Nephron (organoid): ENCODE measurements at regions not wholly inside any gene's neighbourhood (a gene's known extent, or its start where the extent isn't known, plus 50 kb on each side); places are given as distances from the start of the nearest gene placed in this dataset.

ENCODE experiments used
- H3K27ac Mint-ChIP-seq, 3 experiments: 2 replicates each; pipeline ENCODE4 v1.8.0; 2020; ENCODE audit warnings: mixed read lengths in 3 of 3, mild to moderate bottlenecking in 2 of 3, moderate library complexity in 1 of 3
- H3K27me3 Mint-ChIP-seq: 2 replicates; pipeline ENCODE4 v1.8.0; 2021; ENCODE audit warnings: low read depth, mild to moderate bottlenecking, moderate library complexity, mixed read lengths
- H3K36me3 Mint-ChIP-seq: 2 replicates; pipeline ENCODE4 v1.8.0; 2020; ENCODE audit warnings: low read depth, mixed read lengths
- H3K4me1 Mint-ChIP-seq: 2 replicates; pipeline ENCODE4 v1.8.0; 2020; ENCODE audit warnings: mixed read lengths
- H3K4me3 Mint-ChIP-seq, 3 experiments: 2 replicates each; pipeline ENCODE4 v1.8.0; 2020; ENCODE audit warnings: mild to moderate bottlenecking in 3 of 3, mixed read lengths in 3 of 3, moderate library complexity in 2 of 3
- H3K9me3 Mint-ChIP-seq: 2 replicates; pipeline ENCODE4 v1.8.0; 2020; ENCODE audit warnings: mixed read lengths
- CTCF ChIP-seq, 3 experiments: fragments of 200-600 bp; sonication (generic); IDR thresholded peaks; one replicate each; pipeline ENCODE4 v1.5.0; 2021; ENCODE audit warnings: antibody characterized with exemption in 3 of 3; ENCODE audit not compliant: unreplicated experiment in 3 of 3

GRCh38 chr3:19742935-19743334, 191.1 kb downstream of the EFHB start:
- Mint-ChIP-seq H3K4me3 (no peak overlapping the region), H3K9me3 (peaks cover 6% of the 10 kb centered on the region), H3K27ac (peak overlapping the region in 2 of 3 experiments; percentile 8 to 59), H3K36me3 (no peaks in the 10 kb centered on the region), H3K4me1 (peaks cover 32% of the 10 kb centered on the region), H3K27me3 (no peaks in the 10 kb centered on the region)
- TF ChIP-seq CTCF (IDR thresholded peaks at IDR 0.05; ENCODE audit: unreplicated experiment in 3 of 3) = no peak

DNA sequence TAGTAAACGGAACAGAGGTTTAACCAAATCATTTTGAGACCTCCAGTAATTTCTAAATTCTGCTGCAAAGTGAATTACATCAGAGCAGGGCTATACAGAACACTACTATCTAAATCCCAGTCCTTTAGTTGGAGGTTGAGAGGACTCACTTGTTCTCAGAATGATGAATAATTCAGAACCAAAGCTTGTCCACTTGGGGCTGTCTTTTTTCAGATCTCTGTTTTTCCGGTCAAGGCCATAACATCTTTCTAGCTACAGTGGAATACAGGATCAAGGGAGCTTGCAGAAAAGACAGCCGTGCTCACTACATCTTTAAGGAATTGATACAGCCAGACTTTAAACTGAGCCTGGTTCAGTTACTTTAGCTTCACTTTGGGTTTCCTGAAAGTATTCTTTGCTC, 194.5 kb downstream of the EFHB start:
- H3K27me3 Mint-ChIP-seq = no peaks in the 10 kb centered on the region
- H3K36me3 Mint-ChIP-seq = no peaks in the 10 kb centered on the region
- H3K27ac Mint-ChIP-seq = peak overlapping the region; percentile 52 to 94 (median 76)
- H3K4me3 Mint-ChIP-seq = no peak overlapping the region
- peaks cover 3% of the 10 kb centered on the region for H3K9me3 Mint-ChIP-seq
- peaks cover 26% of the 10 kb centered on the region for H3K4me1 Mint-ChIP-seq
- no peak for TF ChIP-seq CTCF (IDR thresholded peaks at IDR 0.05; ENCODE audit: unreplicated experiment in 3 of 3)

DNA sequence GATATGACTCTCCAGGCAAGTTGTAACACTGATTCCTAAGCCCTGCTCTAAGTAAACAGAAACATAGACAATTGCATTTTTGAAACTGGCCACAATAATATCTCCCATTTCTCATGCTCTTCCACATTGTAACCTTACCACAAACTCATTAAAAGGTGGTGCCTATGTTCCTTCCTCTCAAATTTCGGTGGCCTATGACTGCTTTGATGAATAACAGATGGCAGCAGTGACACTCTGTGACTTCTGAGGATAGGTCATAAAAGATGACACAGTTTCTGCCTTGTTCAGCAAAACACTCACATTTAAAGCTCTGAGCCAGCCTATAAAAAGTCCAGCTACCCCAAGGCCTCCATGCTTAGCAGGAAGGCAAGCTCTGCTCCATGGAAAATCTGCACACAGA, 195.2 kb downstream of the EFHB start:
- peak overlapping the region; percentile 52 to 94 (median 76) for H3K27ac Mint-ChIP-seq
- TF ChIP-seq CTCF (IDR thresholded peaks at IDR 0.05; ENCODE audit: unreplicated experiment in 3 of 3) = no peak
- H3K4me3 Mint-ChIP-seq = no peak overlapping the region
- no peaks in the 10 kb centered on the region for H3K27me3 Mint-ChIP-seq
- H3K4me1 Mint-ChIP-seq = peaks cover 23% of the 10 kb centered on the region
- H3K36me3 Mint-ChIP-seq = no peaks in the 10 kb centered on the region
- H3K9me3 Mint-ChIP-seq = peaks cover 3% of the 10 kb centered on the region

DNA sequence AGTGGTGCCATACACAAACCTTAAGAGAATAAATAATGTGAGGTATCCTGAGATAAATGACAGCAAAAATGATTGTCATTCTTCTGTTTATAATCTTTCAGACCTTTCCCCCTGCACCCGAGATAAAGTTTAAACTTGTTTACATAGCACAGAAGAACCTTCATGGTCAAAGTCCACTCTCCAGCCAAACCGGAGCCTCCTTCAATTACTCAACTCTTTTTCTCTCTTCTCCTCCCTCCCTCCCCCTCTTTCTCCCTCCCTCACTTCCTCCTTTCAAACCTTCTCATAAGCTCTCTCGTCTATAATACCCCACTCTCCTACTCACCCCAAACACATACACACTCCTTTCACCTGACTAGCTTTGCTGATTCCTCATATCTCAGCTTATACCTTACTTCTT, 198.9 kb downstream of the EFHB start:
- Mint-ChIP-seq H3K9me3 (peaks cover 3% of the 10 kb centered on the region), H3K4me1 (peaks cover 11% of the 10 kb centered on the region), H3K27me3 (no peaks in the 10 kb centered on the region), H3K4me3 (no peak overlapping the region), H3K36me3 (no peaks in the 10 kb centered on the region), H3K27ac (peak overlapping the region in 2 of 3 experiments; percentile 12 to 23)
- no peak for TF ChIP-seq CTCF (IDR thresholded peaks at IDR 0.05; ENCODE audit: unreplicated experiment in 3 of 3)

- H3K27ac Mint-ChIP-seq = peak overlapping the region in 2 of 3 experiments; percentile 12 to 54
- no peak for TF ChIP-seq CTCF (IDR thresholded peaks at IDR 0.05; ENCODE audit: unreplicated experiment in 3 of 3)
- H3K4me3 Mint-ChIP-seq = no peak overlapping the region
- H3K36me3 Mint-ChIP-seq = no peaks in the 10 kb centered on the region
- no peaks in the 10 kb centered on the region for H3K27me3 Mint-ChIP-seq
- H3K4me1 Mint-ChIP-seq = peaks cover 8% of the 10 kb centered on the region
- peaks cover 3% of the 10 kb centered on the region for H3K9me3 Mint-ChIP-seq
Measured at GRCh38 chr3:19734453-19734852, 199.6 kb downstream of the EFHB start.

DNA sequence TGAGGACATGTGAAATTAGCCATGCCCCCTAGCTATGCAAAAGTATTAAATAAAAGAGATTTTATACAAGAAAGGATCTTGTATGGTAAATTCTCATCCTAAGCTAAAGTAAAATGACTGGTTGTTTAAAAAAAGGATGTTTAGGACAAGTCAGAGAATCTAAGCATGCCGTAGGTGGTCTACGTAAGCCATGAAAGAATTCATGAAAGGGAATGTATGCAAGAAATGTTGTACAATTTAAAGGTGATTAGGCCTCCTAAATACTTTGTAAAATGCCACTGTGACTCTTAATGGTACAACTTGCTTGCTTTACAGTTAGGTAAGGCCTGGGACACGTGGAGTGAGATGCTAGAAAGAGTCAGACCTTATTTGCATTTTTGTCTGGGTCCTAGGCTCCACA, 209.0 kb downstream of the EFHB start:
- H3K4me3 Mint-ChIP-seq = no peak overlapping the region
- H3K4me1 Mint-ChIP-seq = peaks cover 16% of the 10 kb centered on the region
- no peak for TF ChIP-seq CTCF (IDR thresholded peaks at IDR 0.05; ENCODE audit: unreplicated experiment in 3 of 3)
- no peak overlapping the region for H3K27ac Mint-ChIP-seq
- H3K9me3 Mint-ChIP-seq = peaks cover 15% of the 10 kb centered on the region
- H3K27me3 Mint-ChIP-seq = no peaks in the 10 kb centered on the region
- H3K36me3 Mint-ChIP-seq = no peaks in the 10 kb centered on the region
